IPS DF 6.9 (cell line): ENCODE measurements at regions not wholly inside any gene's neighbourhood (a gene's known extent, or its start where the extent isn't known, plus 50 kb on each side); places are given as distances from the start of the nearest gene placed in this dataset.
"Not testable (repeated sequence)": the region's sequence is repeated elsewhere in the genome, so short reads cannot be mapped to it uniquely, and the experiment has no call there.

Experiments
- DNase-seq: peaks from one replicate; pipeline ENCODE4 v3.0.0-alpha.2; 2013; ENCODE audit warnings: low read depth, low spot score
- H3K27ac ChIP-seq: one replicate; pipeline ENCODE4 v1.5.1; 2013; ENCODE audit warnings: low read length, control low read depth
- H3K27me3 ChIP-seq: 2 replicates; pipeline ENCODE4 v1.6.1; 2013; ENCODE audit warnings: mild to moderate bottlenecking, low read length; ENCODE audit not compliant: control insufficient read depth, insufficient read depth
- H3K36me3 ChIP-seq: 2 replicates; pipeline ENCODE4 v1.6.1; 2013; ENCODE audit warnings: low read length; ENCODE audit not compliant: control insufficient read depth, insufficient read depth
- H3K4me1 ChIP-seq: 2 replicates; pipeline ENCODE4 v1.6.1; 2013; ENCODE audit warnings: low read length; ENCODE audit not compliant: control insufficient read depth, insufficient read depth
- H3K4me3 ChIP-seq: 2 replicates; pipeline ENCODE4 v1.5.1; 2013; ENCODE audit warnings: mild to moderate bottlenecking, low read length
- H3K9me3 ChIP-seq: 2 replicates; pipeline ENCODE4 v1.6.1; 2013; ENCODE audit warnings: low read length, inconsistent platforms; ENCODE audit not compliant: control insufficient read depth, insufficient read depth
- WGBS: extraction: QIAGEN DNeasy Blood & Tissue Kit; methylation state at CpG from one replicate; pipeline ENCODE4 v1.1.7; 2013; ENCODE audit warnings: mixed read lengths, missing lambda C conversion rate; ENCODE audit not compliant: insufficient read length, insufficient coverage; 5-methylcytosine and 5-hydroxymethylcytosine counted together

DNA sequence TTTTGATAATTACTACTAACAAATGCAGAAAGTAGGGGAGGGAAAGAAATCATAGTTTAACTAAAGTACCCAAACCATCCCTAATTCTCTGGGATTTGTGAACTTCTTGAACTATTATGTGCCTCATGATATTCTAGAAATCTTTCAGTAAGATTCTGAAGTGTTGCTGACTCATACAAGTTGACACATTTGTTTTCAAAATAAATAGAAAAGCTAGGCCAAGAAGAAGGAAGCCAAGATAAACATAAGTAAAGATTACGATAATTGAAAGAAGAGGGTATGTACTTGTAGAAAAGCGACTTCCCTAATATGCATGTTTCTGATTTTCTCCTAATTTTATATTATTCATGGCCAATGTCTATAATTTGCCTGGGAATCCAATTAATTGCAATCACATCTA lies 140.7 kb downstream of the TMSB4Y start:
- H3K36me3 ChIP-seq, result no peaks in the 10 kb centered on the region
- H3K27me3 ChIP-seq, result no peaks in the 10 kb centered on the region
- no peak overlapping the region for H3K4me3 ChIP-seq
- no peaks in the 10 kb centered on the region for H3K9me3 ChIP-seq
- H3K27ac ChIP-seq, result no peak overlapping the region
- whole genome bisulfite sequencing, result no CpG with 5 or more reads among the region's 2 CpGs
- no peaks in the 10 kb centered on the region for H3K4me1 ChIP-seq
- no peak for DNase-seq

DNA sequence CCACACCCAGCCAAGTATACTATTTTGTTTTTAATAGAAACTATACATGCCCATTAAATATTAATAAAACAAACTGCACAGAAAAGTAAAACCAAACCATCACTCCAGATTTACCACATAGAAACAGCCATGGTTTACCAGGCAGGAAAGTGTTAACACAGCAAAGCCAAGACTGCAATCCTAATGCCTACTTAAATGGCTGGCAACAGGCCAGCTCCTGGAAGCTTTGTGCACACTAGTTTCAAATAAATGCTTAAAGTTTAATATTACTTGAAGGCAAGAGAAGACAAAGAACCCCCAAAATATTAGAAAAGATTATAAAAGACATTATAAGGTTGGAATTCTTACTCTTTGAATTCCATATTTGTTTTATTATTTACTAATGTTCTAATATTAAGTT lies 141.0 kb downstream of the VCY start:
- no peaks in the 10 kb centered on the region for H3K9me3 ChIP-seq
- H3K27me3 ChIP-seq, result no peaks in the 10 kb centered on the region
- H3K4me1 ChIP-seq, result no peaks in the 10 kb centered on the region
- H3K27ac ChIP-seq, result no peak overlapping the region
- DNase-seq, result no peak
- no peak overlapping the region for H3K4me3 ChIP-seq
- H3K36me3 ChIP-seq, result no peaks in the 10 kb centered on the region

DNA sequence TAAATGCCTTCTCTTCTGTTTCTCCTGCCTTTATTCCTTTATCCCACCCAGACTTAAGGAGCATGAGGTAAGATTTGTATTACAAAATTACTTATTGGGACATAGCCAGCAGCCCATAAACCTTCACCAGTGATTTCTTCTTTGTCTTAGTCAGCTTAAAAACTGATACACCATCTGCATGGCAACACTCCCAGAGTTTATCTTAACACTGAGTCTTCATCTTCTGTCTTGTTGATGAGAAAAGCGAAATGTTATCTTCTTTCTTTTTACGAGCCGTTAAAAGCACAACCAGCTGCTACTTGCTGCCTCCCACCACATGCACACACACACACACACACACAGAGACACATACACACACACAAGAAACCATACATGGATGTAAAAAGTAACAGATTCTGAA lies 116.7 kb downstream of the VCY start:
- no CpG with 5 or more reads among the region's 3 CpGs for WGBS
- Histone ChIP-seq H3K4me1 (no peaks in the 10 kb centered on the region), H3K9me3 (no peaks in the 10 kb centered on the region), H3K36me3 (no peaks in the 10 kb centered on the region), H3K4me3 (no peak overlapping the region), H3K27me3 (no peaks in the 10 kb centered on the region), H3K27ac (no peak overlapping the region)
- no peak for DNase-seq

DNA sequence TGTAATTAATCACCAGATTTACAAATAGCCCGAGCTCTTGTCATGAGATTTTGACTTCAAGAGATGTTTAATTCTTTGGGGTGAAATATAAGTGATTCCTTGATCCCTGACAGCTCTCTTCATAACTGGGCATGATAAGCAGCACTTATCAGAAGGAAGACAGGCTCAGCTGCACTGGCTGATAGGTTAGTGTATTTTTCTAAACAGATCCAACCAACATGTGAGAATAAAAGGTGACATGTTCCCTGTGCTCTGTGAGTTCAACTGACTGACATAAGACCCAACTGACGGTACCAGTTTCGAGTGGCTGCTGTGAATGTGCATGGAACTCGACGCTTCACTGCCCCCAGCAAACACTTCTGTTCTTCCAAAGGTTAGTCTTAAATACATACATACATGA lies 114.8 kb downstream of the VCY start:
- Histone ChIP-seq H3K9me3 (no peaks in the 10 kb centered on the region), H3K4me1 (no peaks in the 10 kb centered on the region), H3K27me3 (no peaks in the 10 kb centered on the region), H3K4me3 (no peak overlapping the region), H3K27ac (no peak overlapping the region), H3K36me3 (no peaks in the 10 kb centered on the region)
- WGBS, result no CpG with 5 or more reads among the region's 5 CpGs
- no peak for DNase-seq

DNA sequence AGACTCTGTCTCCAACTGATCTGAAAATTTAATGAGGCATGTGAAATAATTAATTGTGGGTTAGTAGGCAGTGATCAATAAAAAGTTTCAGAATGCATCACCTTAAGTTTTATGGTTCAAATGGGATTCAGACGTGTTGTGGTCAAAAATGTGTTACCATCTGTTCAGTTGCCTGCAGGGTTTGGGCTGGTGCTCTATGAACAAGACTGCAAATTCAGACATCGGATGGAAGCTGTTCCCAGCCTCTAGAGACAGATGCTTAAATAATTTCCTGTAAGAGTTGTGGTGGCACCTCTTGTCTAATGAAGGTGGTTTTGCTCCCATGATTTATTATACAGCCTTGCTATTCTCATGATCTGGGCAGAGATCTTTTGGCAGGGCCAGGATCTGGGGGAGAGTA lies 113.6 kb downstream of the VCY start:
- H3K36me3 ChIP-seq, result no peaks in the 10 kb centered on the region
- WGBS, result no CpG with 5 or more reads among the region's 2 CpGs
- no peaks in the 10 kb centered on the region for H3K9me3 ChIP-seq
- no peak for DNase-seq
- H3K4me3 ChIP-seq, result no peak overlapping the region
- no peaks in the 10 kb centered on the region for H3K27me3 ChIP-seq
- H3K27ac ChIP-seq, result no peak overlapping the region
- no peaks in the 10 kb centered on the region for H3K4me1 ChIP-seq

DNA sequence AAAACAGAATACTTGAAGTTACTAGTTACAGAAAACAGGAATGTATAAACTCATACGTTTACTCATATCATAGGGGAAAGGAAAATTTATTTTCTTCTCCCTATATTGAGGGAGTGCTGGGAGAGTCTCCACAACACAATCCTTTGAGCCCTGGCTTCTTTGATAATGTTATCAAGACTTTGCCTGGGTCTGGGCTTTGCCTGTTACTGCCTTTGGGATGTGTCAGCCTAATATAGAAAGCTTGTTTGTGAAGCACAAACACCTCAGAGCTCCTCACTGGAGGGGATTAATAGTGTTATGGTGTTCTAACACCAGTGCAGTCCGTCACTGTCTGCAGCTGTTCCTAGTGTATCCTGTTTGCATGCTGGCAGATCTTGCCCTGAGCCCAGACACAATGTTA lies 107.8 kb downstream of the VCY start:
- Histone ChIP-seq H3K4me3 (no peak overlapping the region), H3K9me3 (no peaks in the 10 kb centered on the region), H3K27ac (no peak overlapping the region), H3K4me1 (no peaks in the 10 kb centered on the region), H3K27me3 (no peaks in the 10 kb centered on the region), H3K36me3 (no peaks in the 10 kb centered on the region)
- no peak for DNase-seq
- WGBS, result no CpG with 5 or more reads among the region's 2 CpGs

DNA sequence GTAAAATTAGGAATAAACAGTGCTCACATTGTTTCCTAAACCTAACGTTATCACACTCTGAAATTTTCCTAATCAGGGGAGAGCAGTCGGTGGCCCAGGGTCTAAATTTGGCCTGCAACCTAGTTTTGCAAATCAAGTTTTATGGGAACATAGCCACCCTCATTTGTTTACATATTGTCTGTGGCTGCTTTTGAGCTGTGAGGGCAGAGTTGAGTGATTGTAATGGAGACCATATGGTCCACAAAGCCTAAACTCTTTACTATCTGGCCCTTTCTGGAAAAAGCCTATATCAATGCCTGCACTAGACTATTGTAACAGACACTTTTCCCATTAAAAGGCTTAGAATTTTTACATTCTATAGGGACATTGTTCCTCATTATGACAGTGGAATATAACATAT lies 105.2 kb downstream of the VCY start:
- H3K4me1 ChIP-seq, result no peaks in the 10 kb centered on the region
- no peaks in the 10 kb centered on the region for H3K9me3 ChIP-seq
- no CpG with 5 or more reads among the region's 2 CpGs for WGBS
- no peak overlapping the region for H3K4me3 ChIP-seq
- H3K27me3 ChIP-seq, result no peaks in the 10 kb centered on the region
- H3K36me3 ChIP-seq, result no peaks in the 10 kb centered on the region
- DNase-seq, result no peak
- no peak overlapping the region for H3K27ac ChIP-seq

DNA sequence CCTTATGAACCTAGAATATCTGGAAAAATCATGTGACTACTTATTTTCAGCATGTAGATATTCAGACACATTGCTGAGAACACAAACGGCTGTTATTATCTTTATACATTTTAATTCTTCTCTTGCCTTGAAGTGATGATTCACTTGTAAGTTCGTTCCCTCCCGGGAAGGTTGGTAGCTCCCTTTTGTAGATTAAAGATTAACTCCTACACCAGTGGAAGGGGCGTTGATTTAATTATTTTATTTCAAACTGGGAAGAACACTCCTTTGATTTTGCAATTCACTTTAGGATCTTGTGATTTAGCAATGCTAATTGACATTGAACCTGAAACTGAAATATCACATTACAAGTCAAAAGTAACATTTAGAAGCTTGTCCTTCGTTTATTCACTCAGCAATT lies 103.4 kb downstream of the VCY start:
- Histone ChIP-seq H3K4me3 (no peak overlapping the region), H3K4me1 (no peaks in the 10 kb centered on the region), H3K27me3 (no peaks in the 10 kb centered on the region), H3K9me3 (no peaks in the 10 kb centered on the region), H3K27ac (no peak overlapping the region), H3K36me3 (peaks cover 3% of the 10 kb centered on the region; the same call in 1 of the 2 replicates)
- no CpG with 5 or more reads among the region's 5 CpGs for WGBS
- no peak for DNase-seq

DNA sequence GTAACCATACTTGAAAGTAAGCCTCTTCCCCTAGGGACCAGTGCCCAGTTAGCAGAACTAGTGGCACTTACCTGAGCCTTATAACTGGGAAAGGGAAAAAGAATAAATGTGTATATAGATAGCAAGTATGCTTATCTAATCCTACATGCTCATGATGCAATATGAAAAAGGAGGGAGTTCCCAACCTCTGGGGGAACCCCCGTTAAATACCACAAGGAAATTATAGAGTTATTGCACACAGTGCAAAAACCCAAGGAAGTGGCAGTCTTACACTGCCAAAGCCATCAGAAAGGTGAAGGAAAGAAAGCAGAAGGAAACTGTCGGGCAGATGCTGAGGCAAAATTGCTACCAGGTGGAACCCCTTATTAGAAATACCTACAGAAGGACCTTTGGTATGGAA lies 92.2 kb downstream of the VCY start:
- not testable (repeated sequence) for H3K27ac ChIP-seq, H3K4me1 ChIP-seq, H3K4me3 ChIP-seq, H3K36me3 ChIP-seq, DNase-seq, H3K27me3 ChIP-seq, H3K9me3 ChIP-seq
- no CpG with 5 or more reads among the region's 2 CpGs for WGBS

DNA sequence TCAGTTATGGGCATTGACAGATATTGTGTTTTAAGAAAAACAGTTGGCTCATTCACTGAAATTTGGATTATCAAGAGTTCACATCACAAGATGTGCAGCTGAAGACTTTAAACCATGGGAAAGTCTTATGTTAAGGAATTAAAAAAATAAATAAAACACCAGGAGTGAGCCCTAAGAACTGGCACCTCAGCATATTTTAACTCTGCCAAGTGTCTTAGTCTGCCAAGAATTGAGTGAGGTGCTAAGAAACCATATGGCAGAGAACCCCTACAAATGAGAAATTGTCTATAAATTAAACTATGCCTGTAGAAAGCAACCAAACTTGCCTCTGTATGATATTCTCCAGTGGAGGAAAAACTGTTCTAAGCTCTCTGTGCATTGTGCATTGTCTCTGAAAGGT lies 78.5 kb downstream of the VCY start:
- Histone ChIP-seq H3K4me1 (no peaks in the 10 kb centered on the region), H3K4me3 (no peak overlapping the region), H3K9me3 (no peaks in the 10 kb centered on the region; the same call in 1 of the 2 replicates), H3K36me3 (no peaks in the 10 kb centered on the region), H3K27ac (no peak overlapping the region), H3K27me3 (no peaks in the 10 kb centered on the region)
- DNase-seq, result no peak

DNA sequence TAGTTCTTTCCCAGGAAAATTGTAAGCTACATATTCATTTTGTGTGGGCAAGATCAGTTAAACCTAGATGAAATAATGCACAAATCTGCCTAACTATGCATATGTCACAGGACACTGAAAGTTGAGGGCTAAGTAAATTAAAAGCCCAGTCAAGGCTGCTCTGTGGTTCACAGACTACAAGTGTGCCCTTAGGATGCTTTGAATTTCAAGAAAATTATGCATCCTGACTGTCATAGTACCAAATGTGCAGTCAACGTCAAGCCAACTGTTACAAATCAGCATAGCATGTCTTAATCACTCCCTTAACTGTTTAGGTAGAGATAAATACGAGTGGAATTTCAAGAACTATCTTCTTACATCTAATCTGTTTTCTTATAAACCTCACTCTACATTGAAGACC lies 55.8 kb downstream of the VCY start:
- not testable (repeated sequence) for DNase-seq, H3K4me3 ChIP-seq
- no CpG with 5 or more reads among the region's 2 CpGs for WGBS

More for the DNA sequence above, 55.8 kb downstream of the VCY start:
- not testable (repeated sequence) for H3K27me3 ChIP-seq, H3K36me3 ChIP-seq, H3K27ac ChIP-seq, H3K4me1 ChIP-seq, H3K9me3 ChIP-seq
